C4-2B (cell line): ENCODE measurements at regions not wholly inside any gene's neighbourhood (a gene's known extent, or its start where the extent isn't known, plus 50 kb on each side); places are given as distances from the start of the nearest gene placed in this dataset.

ENCODE experiments used
- ZFX ChIP-seq: fragments of 450-650 bp; IDR thresholded peaks from 2 replicates; pipeline ENCODE4 v1.6.1; 2017
- TF ChIP-seq, protein P1 (sequence below): fragments of 450-650 bp; conservative IDR thresholded peaks from 2 replicates; pipeline ENCODE4 v1.5.1; 2017; ENCODE audit warnings: mild to moderate bottlenecking

DNA sequence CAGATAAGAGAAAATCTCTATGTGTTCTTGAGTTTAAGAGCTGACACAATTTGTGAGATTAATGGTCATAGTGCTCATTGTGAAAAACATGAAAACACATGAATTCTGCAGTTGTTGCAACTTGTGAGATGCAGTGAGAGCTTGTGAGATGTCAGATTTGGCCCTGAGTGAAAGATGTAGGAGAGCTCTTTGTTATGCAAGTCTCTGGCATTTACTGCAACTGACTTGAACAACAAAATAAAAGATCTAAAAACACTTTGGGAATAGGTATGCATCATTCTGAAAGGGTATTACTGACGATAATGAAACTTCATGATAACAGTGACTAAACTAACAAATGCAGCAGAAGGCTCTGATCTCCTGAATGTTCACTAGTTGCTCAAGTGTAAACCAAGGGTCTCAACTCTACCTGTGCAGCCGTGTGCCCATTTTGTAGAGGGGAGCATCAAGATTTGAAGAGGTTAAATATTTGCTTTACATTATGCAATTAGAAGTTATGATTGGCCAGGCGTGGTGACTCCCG is 50.8 kb upstream of the SMIM36 start:
- TF ChIP-seq, protein P1, sequence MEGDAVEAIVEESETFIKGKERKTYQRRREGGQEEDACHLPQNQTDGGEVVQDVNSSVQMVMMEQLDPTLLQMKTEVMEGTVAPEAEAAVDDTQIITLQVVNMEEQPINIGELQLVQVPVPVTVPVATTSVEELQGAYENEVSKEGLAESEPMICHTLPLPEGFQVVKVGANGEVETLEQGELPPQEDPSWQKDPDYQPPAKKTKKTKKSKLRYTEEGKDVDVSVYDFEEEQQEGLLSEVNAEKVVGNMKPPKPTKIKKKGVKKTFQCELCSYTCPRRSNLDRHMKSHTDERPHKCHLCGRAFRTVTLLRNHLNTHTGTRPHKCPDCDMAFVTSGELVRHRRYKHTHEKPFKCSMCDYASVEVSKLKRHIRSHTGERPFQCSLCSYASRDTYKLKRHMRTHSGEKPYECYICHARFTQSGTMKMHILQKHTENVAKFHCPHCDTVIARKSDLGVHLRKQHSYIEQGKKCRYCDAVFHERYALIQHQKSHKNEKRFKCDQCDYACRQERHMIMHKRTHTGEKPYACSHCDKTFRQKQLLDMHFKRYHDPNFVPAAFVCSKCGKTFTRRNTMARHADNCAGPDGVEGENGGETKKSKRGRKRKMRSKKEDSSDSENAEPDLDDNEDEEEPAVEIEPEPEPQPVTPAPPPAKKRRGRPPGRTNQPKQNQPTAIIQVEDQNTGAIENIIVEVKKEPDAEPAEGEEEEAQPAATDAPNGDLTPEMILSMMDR, result no peak
- TF ChIP-seq ZFX, result no peak
